Esophagus muscularis mucosa (tissue), 4 donors: ENCODE measurements at regions not wholly inside any gene's neighbourhood (a gene's known extent, or its start where the extent isn't known, plus 50 kb on each side); places are given as distances from the start of the nearest gene placed in this dataset.

ENCODE experiments used
- CTCF ChIP-seq, 3 experiments: fragments of 200-600 bp in 2 of 3; fragments of 450-650 bp in 1 of 3; sonication (generic) in 2 of 3; IDR thresholded peaks; one replicate each; pipeline ENCODE4 v1.5.1; 2017 to 2019; ENCODE audit warnings: antibody characterized with exemption in 3 of 3, mild to moderate bottlenecking in 2 of 3, moderate library complexity in 1 of 3
- EP300 ChIP-seq: sonication (generic); formaldehyde crosslinking; IDR thresholded peaks from one replicate; pipeline ENCODE4 v1.6.1; 2017; ENCODE audit warnings: antibody characterized with exemption
- POLR2A ChIP-seq: fragments of 450-650 bp; IDR thresholded peaks from one replicate; pipeline ENCODE4 v1.6.1; 2017; ENCODE audit warnings: antibody characterized with exemption, moderate library complexity, mild to moderate bottlenecking, low read depth
- POLR2AphosphoS5 ChIP-seq, 2 donors: sonication (generic); formaldehyde crosslinking; IDR thresholded peaks; one replicate each; pipeline ENCODE4 v1.6.1; 2017; ENCODE audit warnings: antibody characterized with exemption in 2 of 2

GRCh38 chr5:167710444-167711073 lies 580.9 kb upstream of the WWC1 start:
- TF ChIP-seq CTCF (IDR thresholded peaks at IDR 0.05) (no peak), EP300 (no peak), POLR2A (no peak), POLR2AphosphoS5 (IDR thresholded peaks at IDR 0.05) (no peak)
